ENCODE measurements at regions not wholly inside any gene's neighbourhood (a gene's known extent, or its start where the extent isn't known, plus 50 kb on each side); places are given as distances from the start of the nearest gene placed in this dataset.

DNA sequence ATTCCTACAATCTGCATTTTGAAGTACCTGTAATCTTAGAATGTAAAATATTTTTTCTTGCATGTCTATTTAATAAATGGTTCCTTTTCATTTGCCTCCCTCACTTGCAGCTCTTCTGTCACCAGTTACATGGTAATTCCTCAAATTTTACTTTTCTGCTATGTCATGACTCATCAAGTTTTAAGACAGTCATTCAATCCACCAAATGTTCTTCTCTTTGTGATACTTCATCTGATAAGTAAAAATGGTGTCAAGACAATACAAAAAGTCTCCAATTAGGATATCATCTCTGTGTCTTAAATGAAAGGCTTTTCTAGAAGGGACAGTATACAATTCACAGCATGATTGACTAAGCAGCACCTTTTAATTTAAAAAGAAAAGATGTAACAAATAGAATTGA, 104.9 kb upstream of the FTMT start:
- CTCF ChIA-PET, result interaction anchor here (0.6 kb wide), 1 partner anchor 203 kb away, joined by 3 read pairs; no protein-coding TSS in a partner anchor
- Histone ChIP-seq H3K36me3 (ENCODE audit: control insufficient read depth, insufficient read depth, low read length) (no peaks in the 10 kb centered on the region), H3K27me3 (ENCODE audit: control insufficient read depth, insufficient read depth, low read length) (no peaks in the 10 kb centered on the region), H3K4me3 (ENCODE audit: low read depth, low read length) (no peak overlapping the region)
- TF ChIP-seq, protein P1, sequence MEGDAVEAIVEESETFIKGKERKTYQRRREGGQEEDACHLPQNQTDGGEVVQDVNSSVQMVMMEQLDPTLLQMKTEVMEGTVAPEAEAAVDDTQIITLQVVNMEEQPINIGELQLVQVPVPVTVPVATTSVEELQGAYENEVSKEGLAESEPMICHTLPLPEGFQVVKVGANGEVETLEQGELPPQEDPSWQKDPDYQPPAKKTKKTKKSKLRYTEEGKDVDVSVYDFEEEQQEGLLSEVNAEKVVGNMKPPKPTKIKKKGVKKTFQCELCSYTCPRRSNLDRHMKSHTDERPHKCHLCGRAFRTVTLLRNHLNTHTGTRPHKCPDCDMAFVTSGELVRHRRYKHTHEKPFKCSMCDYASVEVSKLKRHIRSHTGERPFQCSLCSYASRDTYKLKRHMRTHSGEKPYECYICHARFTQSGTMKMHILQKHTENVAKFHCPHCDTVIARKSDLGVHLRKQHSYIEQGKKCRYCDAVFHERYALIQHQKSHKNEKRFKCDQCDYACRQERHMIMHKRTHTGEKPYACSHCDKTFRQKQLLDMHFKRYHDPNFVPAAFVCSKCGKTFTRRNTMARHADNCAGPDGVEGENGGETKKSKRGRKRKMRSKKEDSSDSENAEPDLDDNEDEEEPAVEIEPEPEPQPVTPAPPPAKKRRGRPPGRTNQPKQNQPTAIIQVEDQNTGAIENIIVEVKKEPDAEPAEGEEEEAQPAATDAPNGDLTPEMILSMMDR (IDR thresholded peaks at IDR 0.05; ENCODE audit: insufficient read depth, low read depth, low read length), result no peak
- DNase-seq (ENCODE audit: low read depth), result no peak
- POLR2A ChIA-PET, result no interaction called here

DNA sequence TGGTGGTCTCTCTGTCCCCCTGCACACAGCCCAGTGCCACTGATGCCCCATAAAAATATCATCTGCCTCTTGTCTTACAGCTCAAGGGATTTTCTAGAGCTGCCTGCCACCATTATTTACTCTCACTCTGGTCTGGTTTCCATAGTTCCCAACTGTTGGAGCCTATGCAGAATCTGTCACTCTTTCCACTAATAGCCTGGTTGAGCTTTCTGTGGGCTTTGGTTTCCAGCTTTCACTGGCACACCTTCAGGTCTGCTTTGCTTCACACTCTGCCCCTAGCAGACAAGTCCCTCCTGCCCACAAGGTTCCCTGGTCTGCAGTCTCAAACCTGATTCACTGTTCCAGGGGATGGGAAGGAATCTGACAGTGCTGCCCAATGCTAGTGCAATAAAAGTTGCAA, 103.0 kb upstream of the FTMT start:
- Histone ChIP-seq H3K27me3 (ENCODE audit: control insufficient read depth, insufficient read depth, low read length) (no peaks in the 10 kb centered on the region), H3K4me3 (ENCODE audit: low read depth, low read length) (no peak overlapping the region), H3K36me3 (ENCODE audit: control insufficient read depth, insufficient read depth, low read length) (no peaks in the 10 kb centered on the region)
- ChIA-PET POLR2A (no interaction called here), CTCF (no interaction called here)
- TF ChIP-seq, protein P1 (IDR thresholded peaks at IDR 0.05; ENCODE audit: insufficient read depth, low read depth, low read length), result no peak
- DNase-seq (ENCODE audit: low read depth), result no peak

DNA sequence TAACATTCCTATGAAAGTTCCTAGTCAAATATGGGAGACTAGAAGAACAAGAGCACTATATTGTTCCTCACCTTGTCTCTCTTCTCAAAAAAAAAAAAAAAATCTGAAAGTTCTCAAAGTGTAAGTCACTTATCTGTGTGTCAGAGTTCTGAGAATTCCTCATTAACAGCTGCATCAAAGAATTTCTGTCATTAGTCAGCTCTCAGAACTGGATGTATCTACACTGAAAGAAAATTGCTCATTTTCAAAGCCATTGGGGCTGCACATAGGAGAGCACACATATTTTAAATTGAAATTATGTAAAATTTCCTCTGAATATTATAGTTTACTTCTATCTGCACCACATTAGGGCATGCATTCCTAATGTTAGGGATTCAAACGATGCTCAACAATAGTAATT, 99.5 kb upstream of the FTMT start:
- H3K27me3 ChIP-seq (ENCODE audit: control insufficient read depth, insufficient read depth, low read length), result no peaks in the 10 kb centered on the region
- CTCF ChIA-PET, result no interaction called here
- POLR2A ChIA-PET, result no interaction called here
- no peak for DNase-seq (ENCODE audit: low read depth)
- no peaks in the 10 kb centered on the region for H3K36me3 ChIP-seq (ENCODE audit: control insufficient read depth, insufficient read depth, low read length)
- H3K4me3 ChIP-seq (ENCODE audit: low read depth, low read length), result no peak overlapping the region
- TF ChIP-seq, protein P1 (IDR thresholded peaks at IDR 0.05; ENCODE audit: insufficient read depth, low read depth, low read length), result no peak

DNA sequence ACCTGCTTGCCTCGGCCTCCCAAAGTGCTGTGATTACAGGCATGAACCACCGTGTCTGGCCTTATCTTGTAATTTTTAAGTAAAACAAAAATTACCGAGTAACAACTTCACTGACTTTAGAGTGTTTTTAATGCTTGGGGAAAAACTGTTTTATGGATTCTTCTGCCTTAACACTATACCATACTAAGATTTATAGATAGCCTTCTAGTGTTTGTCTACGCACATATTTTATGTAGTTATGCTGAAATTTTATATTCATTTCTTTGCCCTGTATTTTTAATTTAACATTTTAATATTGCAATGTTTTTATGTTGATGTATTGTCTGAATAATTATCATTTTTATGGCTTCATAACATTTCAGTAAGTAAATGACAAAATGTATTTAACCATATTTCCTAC, 96.4 kb upstream of the FTMT start:
- TF ChIP-seq, protein P1 (IDR thresholded peaks at IDR 0.05; ENCODE audit: insufficient read depth, low read depth, low read length), result no peak

DNA sequence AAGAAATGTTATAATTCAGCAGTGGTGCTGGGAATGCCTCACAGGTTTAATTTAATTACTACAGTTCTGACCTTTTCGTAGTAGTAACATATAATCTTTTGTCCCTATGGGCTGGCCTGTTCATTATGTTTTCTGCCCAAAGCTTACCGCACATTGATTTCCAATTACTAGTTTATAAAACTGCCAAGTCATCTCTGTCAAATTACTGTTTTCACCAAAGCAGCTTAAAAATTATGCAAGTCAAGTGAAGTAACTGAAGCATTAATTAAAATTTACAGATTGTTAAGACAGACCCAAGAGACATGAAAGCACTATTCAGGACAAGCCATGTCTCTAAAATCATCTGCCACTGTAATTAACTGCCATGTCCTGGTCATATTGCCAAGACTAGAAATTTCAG, 93.9 kb upstream of the FTMT start:
- DNase-seq (ENCODE audit: low read depth), result no peak
- Histone ChIP-seq H3K36me3 (ENCODE audit: control insufficient read depth, insufficient read depth, low read length) (no peaks in the 10 kb centered on the region), H3K27me3 (ENCODE audit: control insufficient read depth, insufficient read depth, low read length) (no peaks in the 10 kb centered on the region), H3K4me3 (ENCODE audit: low read depth, low read length) (no peak overlapping the region)
- ChIA-PET CTCF (interaction anchor here (0.6 kb wide), 1 partner anchor 125 kb away, joined by 3 read pairs; no protein-coding TSS in a partner anchor), POLR2A (no interaction called here)
- TF ChIP-seq, protein P1 (IDR thresholded peaks at IDR 0.05; ENCODE audit: insufficient read depth, low read depth, low read length), result no peak

More for the DNA sequence above, 96.4 kb upstream of the FTMT start:
- Histone ChIP-seq H3K27me3 (ENCODE audit: control insufficient read depth, insufficient read depth, low read length) (no peaks in the 10 kb centered on the region), H3K36me3 (ENCODE audit: control insufficient read depth, insufficient read depth, low read length) (no peaks in the 10 kb centered on the region), H3K4me3 (ENCODE audit: low read depth, low read length) (no peak overlapping the region)
- ChIA-PET CTCF (interaction anchor here (1.0 kb wide), 1 partner anchor 195 kb away, joined by 3 read pairs; no protein-coding TSS in a partner anchor), POLR2A (no interaction called here)
- no peak for DNase-seq (ENCODE audit: low read depth)
